Tibial artery (tissue), 4 donors: ENCODE measurements at regions not wholly inside any gene's neighbourhood (a gene's known extent, or its start where the extent isn't known, plus 50 kb on each side); places are given as distances from the start of the nearest gene placed in this dataset.

Experiments used
- DNase-seq, 2 donors: peaks; one replicate each; pipeline ENCODE4 v3.0.0-alpha.2; 2019
- H3K27ac ChIP-seq, 2 donors: fragments of 200-600 bp; sonication (generic) in 1 of 2; 1 replicate in 1 of 2; 2 replicates in 1 of 2; pipeline ENCODE4 v1.5.1; 2018 to 2019; ENCODE audit warnings: mild to moderate bottlenecking in 1 of 2
- H3K27me3 ChIP-seq, 2 donors: fragments of 200-600 bp; sonication (generic) in 1 of 2; one replicate each; pipeline versions ENCODE4 v1.5.1 to v1.6.0; 2016 to 2019
- H3K36me3 ChIP-seq, 3 donors: fragments of 200-600 bp; sonication (generic) in 2 of 3; one replicate each; pipeline ENCODE4 v1.5.1; 2016 to 2019; ENCODE audit warnings: mild to moderate bottlenecking in 2 of 3
- H3K4me1 ChIP-seq, 4 donors: fragments of 200-600 bp; sonication (generic) in 2 of 4; 1 replicate in 3 of 4; 2 replicates in 1 of 4; pipeline ENCODE4 v1.5.1; 2016 to 2019
- H3K4me3 ChIP-seq, 2 donors: fragments of 200-600 bp; sonication (generic) in 1 of 2; 1 replicate in 1 of 2; 2 replicates in 1 of 2; pipeline ENCODE4 v1.5.1; 2018 to 2019; ENCODE audit warnings: mild to moderate bottlenecking in 2 of 2
- H3K9me3 ChIP-seq, 3 donors: fragments of 200-600 bp; sonication (generic) in 1 of 3; one replicate each; pipeline ENCODE4 v1.5.1; 2016 to 2019
- intact Hi-C: fragments of 100-400 bp; cut with DNase I; formaldehyde crosslinking; loops from one replicate; pipeline ENCODE4 v1.15.0; 2023; ENCODE audit warnings: low total_unique reads
- TF ChIP-seq, protein P1 (sequence below), 2 experiments: fragments of 200-600 bp in 1 of 2; fragments of 450-650 bp in 1 of 2; IDR thresholded peaks; one replicate each; pipeline ENCODE4 v1.5.1; 2017 to 2019; ENCODE audit warnings: antibody characterized with exemption in 2 of 2, mild to moderate bottlenecking in 1 of 2, moderate library complexity in 1 of 2

GRCh38 chr21:32134441-32135130 is 144.3 kb downstream of the MIS18A start:
- Histone ChIP-seq H3K9me3 (no peaks in the 10 kb centered on the region), H3K27me3 (no peaks in the 10 kb centered on the region), H3K4me3 (no peak overlapping the region), H3K36me3 (no peaks in the 10 kb centered on the region), H3K4me1 (peaks cover 0 to 28% (median 18%) of the 10 kb centered on the region in 4 donors), H3K27ac (no peak overlapping the region)
- TF ChIP-seq, protein P1, sequence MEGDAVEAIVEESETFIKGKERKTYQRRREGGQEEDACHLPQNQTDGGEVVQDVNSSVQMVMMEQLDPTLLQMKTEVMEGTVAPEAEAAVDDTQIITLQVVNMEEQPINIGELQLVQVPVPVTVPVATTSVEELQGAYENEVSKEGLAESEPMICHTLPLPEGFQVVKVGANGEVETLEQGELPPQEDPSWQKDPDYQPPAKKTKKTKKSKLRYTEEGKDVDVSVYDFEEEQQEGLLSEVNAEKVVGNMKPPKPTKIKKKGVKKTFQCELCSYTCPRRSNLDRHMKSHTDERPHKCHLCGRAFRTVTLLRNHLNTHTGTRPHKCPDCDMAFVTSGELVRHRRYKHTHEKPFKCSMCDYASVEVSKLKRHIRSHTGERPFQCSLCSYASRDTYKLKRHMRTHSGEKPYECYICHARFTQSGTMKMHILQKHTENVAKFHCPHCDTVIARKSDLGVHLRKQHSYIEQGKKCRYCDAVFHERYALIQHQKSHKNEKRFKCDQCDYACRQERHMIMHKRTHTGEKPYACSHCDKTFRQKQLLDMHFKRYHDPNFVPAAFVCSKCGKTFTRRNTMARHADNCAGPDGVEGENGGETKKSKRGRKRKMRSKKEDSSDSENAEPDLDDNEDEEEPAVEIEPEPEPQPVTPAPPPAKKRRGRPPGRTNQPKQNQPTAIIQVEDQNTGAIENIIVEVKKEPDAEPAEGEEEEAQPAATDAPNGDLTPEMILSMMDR (IDR thresholded peaks at IDR 0.05): no peak
- intact Hi-C loops: no loop called here
- DNase-seq: no peak

DNA sequence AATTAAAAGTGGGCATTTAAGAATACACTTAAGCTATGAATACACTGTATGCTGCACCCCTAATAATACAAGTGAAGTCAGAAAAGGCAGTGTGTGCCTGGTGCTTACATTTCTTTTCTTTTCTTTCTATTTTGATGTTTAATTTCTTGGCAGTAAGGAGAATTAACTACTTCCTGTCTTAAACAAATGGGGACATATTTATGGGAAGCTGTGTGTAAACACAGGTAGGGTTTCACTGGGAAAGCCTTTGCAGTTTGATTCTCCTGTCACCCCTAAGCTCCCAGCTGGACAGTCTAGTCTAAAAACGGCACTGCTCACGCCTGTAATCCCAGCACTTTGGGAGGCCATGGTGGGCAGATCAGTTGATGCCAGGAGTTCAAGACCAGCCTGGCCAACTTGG is 146.0 kb downstream of the MIS18A start:
- DNase-seq: no peak
- Histone ChIP-seq H3K9me3 (no peaks in the 10 kb centered on the region), H3K4me1 (peaks cover 0 to 28% (median 18%) of the 10 kb centered on the region in 4 donors), H3K4me3 (no peak overlapping the region), H3K36me3 (no peaks in the 10 kb centered on the region), H3K27me3 (no peaks in the 10 kb centered on the region), H3K27ac (no peak overlapping the region)
- intact Hi-C loops: no loop called here
- TF ChIP-seq, protein P1 (IDR thresholded peaks at IDR 0.05): no peak

- TF ChIP-seq, protein P1 (IDR thresholded peaks at IDR 0.05): no peak
- Histone ChIP-seq H3K36me3 (no peaks in the 10 kb centered on the region), H3K4me1 (peaks cover 0 to 28% (median 18%) of the 10 kb centered on the region in 4 donors), H3K27ac (no peak overlapping the region), H3K9me3 (no peaks in the 10 kb centered on the region), H3K27me3 (no peaks in the 10 kb centered on the region), H3K4me3 (no peak overlapping the region)
- intact Hi-C loops: no loop called here
- no peak for DNase-seq
Measured at GRCh38 chr21:32132409-32132808, 146.4 kb downstream of the MIS18A start.

- Histone ChIP-seq H3K27me3 (no peaks in the 10 kb centered on the region), H3K36me3 (no peaks in the 10 kb centered on the region), H3K27ac (no peak overlapping the region), H3K4me1 (peaks cover 0 to 28% (median 18%) of the 10 kb centered on the region in 4 donors), H3K9me3 (no peaks in the 10 kb centered on the region), H3K4me3 (no peak overlapping the region)
- DNase-seq: no peak
- intact Hi-C loops: no loop called here
- TF ChIP-seq, protein P1 (IDR thresholded peaks at IDR 0.05): no peak
Measured at GRCh38 chr21:32131960-32132359, 146.9 kb downstream of the MIS18A start.

- peaks cover 0 to 23% (median 14%) of the 10 kb centered on the region in 4 donors for H3K4me1 ChIP-seq
- H3K4me3 ChIP-seq: no peak overlapping the region
- TF ChIP-seq, protein P1 (IDR thresholded peaks at IDR 0.05): no peak
- intact Hi-C loops: no loop called here
- no peak for DNase-seq
- H3K9me3 ChIP-seq: no peaks in the 10 kb centered on the region
- H3K27me3 ChIP-seq: no peaks in the 10 kb centered on the region
- no peaks in the 10 kb centered on the region for H3K36me3 ChIP-seq
- no peak overlapping the region for H3K27ac ChIP-seq
Measured at GRCh38 chr21:32131164-32131563, 147.7 kb downstream of the MIS18A start.
